ENCODE measurements at regions not wholly inside any gene's neighbourhood (a gene's known extent, or its start where the extent isn't known, plus 50 kb on each side); places are given as distances from the start of the nearest gene placed in this dataset.

- TF ChIP-seq POLR2A (IDR thresholded peaks at IDR 0.05), result no peak
- TF ChIP-seq CTCF (IDR thresholded peaks at IDR 0.05), result no peak
Measured at GRCh38 chr16:77041468-77041867, 149.5 kb upstream of the MON1B start.
